ENCODE measurements at regions not wholly inside any gene's neighbourhood (a gene's known extent, or its start where the extent isn't known, plus 50 kb on each side); places are given as distances from the start of the nearest gene placed in this dataset.

DNA sequence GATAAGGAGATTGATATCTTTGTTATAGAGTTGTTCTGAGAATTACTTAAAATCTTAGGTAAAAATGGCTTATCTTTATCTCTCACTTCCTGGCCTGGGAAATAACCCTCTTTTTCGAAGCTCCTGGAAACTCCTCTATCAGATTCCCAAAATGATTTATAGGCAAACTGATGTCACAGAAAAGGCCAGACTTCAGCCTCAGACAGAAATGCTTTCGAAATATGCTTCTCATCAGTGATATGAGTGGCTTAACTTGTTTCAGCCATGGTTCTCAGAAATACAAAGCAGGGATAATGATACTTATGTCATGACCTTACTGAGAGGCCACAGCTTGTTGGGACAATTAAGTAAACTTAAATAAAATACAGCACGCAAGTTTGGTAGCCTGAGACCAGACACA, 85.3 kb upstream of the HS3ST1 start:
- DNase-seq (ENCODE audit: low read depth in 1 of 2, low spot score in 1 of 2) = no peak

GRCh38 chr4:11512871-11513270, 84.2 kb upstream of the HS3ST1 start:
- no peak for DNase-seq (ENCODE audit: low read depth in 1 of 2, low spot score in 1 of 2)

DNA sequence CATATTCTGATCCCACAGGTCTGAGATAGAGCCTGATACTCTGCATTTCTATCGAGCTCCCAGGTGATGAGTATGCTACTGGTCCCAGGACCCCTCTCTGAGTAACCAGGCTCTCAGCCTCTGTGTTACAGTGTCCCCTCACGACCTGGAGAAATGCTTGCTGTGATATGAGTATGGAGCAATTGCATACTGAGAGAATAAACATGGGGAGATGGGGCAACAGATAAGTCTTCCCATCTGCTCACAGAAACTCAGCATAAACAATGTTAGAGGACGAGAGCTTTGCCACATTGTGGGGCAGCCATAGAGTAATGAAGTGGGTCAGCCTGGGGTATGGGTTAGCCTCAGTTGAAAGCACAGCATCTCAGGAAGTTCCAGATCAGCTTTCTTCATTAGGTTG, 82.6 kb upstream of the HS3ST1 start:
- DNase-seq (ENCODE audit: low read depth in 1 of 2, low spot score in 1 of 2) = no peak

GRCh38 chr4:11507920-11508319, 79.2 kb upstream of the HS3ST1 start:
- no peak for DNase-seq (ENCODE audit: low read depth in 1 of 2, low spot score in 1 of 2)

DNA sequence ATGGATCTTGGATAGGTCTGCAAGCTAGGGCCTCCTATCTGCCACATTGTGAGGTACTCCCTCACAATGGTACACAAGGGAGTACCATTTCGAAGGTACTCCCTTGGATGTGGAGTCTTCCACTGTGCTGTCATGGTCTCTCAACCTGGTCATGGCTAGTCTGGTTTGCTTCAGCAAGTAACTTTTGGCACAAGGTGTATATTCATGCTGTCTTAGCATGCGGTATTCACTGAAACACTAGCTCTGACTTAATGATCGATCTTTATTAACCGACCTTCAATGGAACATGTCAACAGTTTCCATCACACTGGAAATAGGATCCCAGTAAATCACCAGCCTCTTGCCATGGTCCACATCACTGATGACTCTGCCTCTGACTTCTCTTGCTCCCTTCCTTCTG, 77.5 kb upstream of the HS3ST1 start:
- DNase-seq (ENCODE audit: low read depth in 1 of 2, low spot score in 1 of 2) = no peak

- peak in 1 of 2 donors; percentile 27 for DNase-seq (ENCODE audit: low read depth in 1 of 2, low spot score in 1 of 2)
Measured at GRCh38 chr4:11505221-11505971, 76.7 kb upstream of the HS3ST1 start.

GRCh38 chr4:11503166-11503565, 74.5 kb upstream of the HS3ST1 start:
- DNase-seq (ENCODE audit: low read depth in 1 of 2, low spot score in 1 of 2) = no peak

DNA sequence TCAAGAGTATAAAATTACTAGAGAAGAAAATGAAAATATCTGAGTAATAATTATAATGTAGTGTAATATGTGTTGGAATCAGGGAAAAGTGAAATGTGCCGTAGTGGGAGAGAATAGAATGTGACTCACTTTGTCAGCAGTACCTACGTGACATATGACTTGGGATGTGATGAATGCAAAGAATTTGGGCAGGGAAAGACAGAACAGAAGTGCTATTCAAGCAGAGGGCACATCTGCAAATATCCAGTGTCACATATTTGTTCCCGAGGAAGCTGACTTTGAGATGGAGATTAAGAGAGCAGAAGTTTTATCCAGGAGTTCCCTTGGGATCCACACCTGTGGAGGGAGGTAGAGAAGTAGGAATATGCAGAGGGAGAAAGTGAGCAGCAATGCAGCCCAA, 69.3 kb upstream of the HS3ST1 start:
- no peak for DNase-seq (ENCODE audit: low read depth in 1 of 2, low spot score in 1 of 2)

DNA sequence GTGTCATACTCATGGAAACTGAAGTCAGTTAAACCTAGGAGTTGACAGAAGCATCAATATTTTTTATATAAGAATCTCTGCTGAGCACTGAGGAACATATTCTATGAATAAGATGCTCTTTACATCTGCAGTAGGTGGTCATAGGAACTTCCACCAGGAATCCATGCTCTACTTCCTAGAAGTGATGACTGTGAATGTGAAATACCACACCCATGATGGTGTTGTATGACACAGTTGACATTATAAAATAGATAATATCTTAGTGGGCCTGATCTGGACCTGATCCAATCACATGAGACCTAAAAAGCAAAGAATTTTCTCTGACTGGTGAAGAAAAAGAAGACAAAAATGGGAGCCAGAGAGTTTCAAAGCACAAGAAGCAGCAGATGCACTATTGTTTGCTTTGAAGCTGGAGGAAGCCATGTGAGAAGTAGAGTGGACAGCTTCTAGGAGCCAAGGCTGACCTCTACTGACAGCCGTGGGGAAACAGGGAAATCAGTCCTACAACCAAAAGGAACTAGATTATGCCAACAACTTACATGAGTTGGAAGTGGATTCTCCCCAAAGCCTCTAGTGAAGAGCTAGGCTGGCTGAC, 68.6 kb upstream of the HS3ST1 start:
- no peak for DNase-seq (ENCODE audit: low read depth in 1 of 2, low spot score in 1 of 2)

DNA sequence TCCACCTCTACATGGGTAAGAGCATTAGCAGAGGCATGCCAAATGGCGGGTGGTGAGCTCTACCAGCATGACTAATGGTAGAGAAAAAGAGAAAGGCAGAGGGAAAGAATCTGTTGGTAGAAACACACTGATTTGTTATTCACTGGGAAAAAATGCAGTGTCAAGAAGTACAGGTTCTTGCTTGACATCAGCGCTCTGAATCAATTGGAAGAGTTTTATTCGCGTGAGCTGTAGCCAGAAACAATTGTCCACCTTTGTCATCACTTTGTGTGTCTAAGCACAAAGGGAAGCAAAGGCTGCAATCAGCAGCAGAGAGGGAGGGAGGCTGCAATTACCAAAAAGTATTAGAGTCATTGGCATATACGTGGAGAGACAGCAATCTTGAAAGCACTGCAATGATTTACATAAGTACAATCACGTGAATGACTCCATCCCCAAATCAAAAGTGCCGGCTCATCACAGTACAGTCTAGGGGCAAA, 67.7 kb upstream of the HS3ST1 start:
- no peak for DNase-seq (ENCODE audit: low read depth in 1 of 2, low spot score in 1 of 2)

GRCh38 chr4:11495818-11496217, 67.1 kb upstream of the HS3ST1 start:
- no peak for DNase-seq (ENCODE audit: low read depth in 1 of 2, low spot score in 1 of 2)

DNA sequence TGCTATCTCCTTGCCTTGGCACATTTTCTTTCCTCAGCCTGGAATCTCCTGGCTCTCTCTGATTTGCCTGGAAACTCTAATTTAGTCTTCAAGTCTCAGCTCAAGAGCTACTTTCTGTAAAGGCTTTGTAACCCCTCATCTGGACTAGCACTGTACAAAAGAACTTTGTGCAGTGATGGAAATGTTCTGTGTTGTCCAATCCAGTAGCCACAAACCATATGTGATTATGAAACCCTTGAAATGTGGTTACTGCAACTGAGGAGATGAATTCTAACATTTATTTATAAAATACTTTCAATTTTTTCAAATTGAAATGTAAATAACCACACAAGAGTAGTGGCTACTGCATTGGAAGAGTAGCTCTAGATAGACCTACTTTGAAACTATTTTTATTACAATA, 66.6 kb upstream of the HS3ST1 start:
- no peak for DNase-seq (ENCODE audit: low read depth in 1 of 2, low spot score in 1 of 2)

- no peak for DNase-seq (ENCODE audit: low read depth in 1 of 2, low spot score in 1 of 2)
Measured at GRCh38 chr4:11494232-11494631, 65.5 kb upstream of the HS3ST1 start.

GRCh38 chr4:11489453-11490083, 60.9 kb upstream of the HS3ST1 start:
- no peak for DNase-seq (ENCODE audit: low read depth in 1 of 2, low spot score in 1 of 2)

- no peak for DNase-seq (ENCODE audit: low read depth in 1 of 2, low spot score in 1 of 2)
Measured at GRCh38 chr4:11488657-11489452, 60.2 kb upstream of the HS3ST1 start.

DNA sequence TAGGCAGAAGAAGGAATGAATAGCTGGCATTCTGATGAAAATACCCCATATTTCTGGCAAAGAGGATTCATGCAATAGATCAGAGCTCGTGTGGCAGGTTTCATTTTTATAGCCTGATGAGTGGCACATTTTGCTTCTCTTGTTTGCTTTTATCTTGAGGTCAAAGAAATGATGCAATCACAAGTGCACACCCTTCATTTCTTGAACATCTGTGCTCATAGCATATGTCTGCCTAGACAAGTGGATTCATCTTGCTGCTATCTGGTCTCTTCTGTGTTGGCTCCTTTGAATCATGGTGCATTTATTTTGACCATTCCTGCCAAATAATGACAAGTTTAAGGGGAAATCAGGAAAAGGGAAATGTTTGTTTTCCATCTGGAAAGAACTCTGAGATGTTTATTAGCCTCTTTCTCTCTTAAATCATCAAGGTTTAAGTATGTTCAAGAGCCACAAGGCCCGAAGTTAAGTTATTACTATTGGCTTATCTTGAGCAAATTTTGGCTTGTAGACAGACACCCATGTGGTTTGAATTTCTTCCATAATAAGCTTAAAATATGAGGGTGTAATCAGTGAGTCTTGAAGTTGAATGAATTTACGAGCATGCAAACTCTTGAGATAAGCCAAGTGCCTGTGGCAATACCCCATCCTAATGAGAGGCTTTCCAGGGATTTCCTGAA, 59.3 kb upstream of the HS3ST1 start:
- no peak for DNase-seq (ENCODE audit: low read depth in 1 of 2, low spot score in 1 of 2)

DNA sequence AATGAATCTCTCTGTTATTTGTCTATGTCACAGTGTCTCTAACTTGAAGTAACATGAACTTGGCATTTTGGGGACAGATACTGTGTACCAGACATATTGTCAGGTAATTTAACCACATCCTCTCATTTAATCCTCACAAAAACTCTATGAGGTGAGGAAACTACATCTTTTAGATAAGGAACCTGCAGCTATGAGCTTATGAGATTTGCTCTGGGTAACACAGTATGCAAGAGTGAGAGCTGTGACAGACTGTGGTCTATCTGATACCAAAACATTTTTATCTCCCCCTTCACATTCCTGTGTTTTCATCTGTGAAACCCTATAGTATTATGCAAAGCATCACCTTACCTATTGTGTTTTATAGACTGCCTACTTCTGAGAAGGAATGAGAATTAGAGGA, 58.4 kb upstream of the HS3ST1 start:
- DNase-seq (ENCODE audit: low read depth in 1 of 2, low spot score in 1 of 2) = no peak

DNA sequence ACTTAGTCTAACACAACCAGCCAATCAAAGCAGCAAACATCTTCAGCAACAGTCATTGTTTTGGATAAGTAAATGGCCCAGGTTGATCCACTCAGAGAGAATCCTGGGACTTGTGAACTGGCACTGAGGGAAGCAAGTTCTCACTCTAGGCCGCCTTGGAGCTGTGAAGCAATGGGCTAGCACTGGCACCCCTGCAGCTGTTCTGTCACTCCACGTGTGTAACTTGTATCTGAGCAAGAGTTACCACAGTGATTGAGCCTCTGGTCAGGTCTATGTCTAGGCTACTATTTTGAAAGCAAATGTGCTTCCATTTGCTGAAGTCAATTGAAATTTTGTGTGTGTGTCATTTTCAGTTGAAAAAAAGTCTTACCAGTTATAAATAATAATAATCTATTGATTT, 57.2 kb upstream of the HS3ST1 start:
- no peak for DNase-seq (ENCODE audit: low read depth in 1 of 2, low spot score in 1 of 2)

- no peak for DNase-seq (ENCODE audit: low read depth in 1 of 2, low spot score in 1 of 2)
Measured at GRCh38 chr4:11484531-11484930, 55.8 kb upstream of the HS3ST1 start.

DNA sequence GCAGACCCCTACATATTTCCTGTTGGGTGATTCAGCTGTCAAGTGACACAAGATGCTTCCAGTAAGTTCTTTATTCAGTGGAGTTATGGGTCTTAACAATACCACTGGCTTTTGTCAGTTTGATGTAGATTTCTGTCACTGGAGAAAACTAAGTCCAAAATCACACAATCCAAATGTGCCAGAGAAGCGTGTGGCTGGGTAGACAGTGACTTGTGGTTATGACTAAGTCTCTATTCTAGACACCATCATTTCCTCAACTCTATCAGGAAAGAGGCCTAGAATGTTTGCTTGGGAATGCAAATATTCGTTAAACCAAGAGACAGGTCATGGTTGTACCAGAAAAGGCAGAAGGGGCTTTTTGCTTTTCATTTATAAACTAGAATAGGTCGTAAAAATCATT, 54.4 kb upstream of the HS3ST1 start:
- DNase-seq (ENCODE audit: low read depth in 1 of 2, low spot score in 1 of 2) = no peak

- DNase-seq (ENCODE audit: low read depth in 1 of 2, low spot score in 1 of 2) = no peak
Measured at GRCh38 chr4:11480683-11481082, 52.0 kb upstream of the HS3ST1 start.

Data from activated CD4-positive, alpha-beta T cell treated with anti-CD3 and anti-CD28 coated beads, Interleukin-2, amount 50 U/mL, for 24 hours (primary cell).